Kidney epithelial cell (primary cell): ENCODE measurements at regions not wholly inside any gene's neighbourhood (a gene's known extent, or its start where the extent isn't known, plus 50 kb on each side); places are given as distances from the start of the nearest gene placed in this dataset.

Experiments
- DNase-seq: peaks from one replicate; pipeline ENCODE4 v3.0.0-alpha.2; 2010; ENCODE audit warnings: low read depth
- H3K27me3 ChIP-seq: 2 replicates; pipeline ENCODE4 v1.6.0; 2011; ENCODE audit warnings: low read length; ENCODE audit not compliant: control insufficient read depth, insufficient read depth
- H3K36me3 ChIP-seq: 2 replicates; pipeline ENCODE4 v1.5.1; 2011; ENCODE audit warnings: low read length; ENCODE audit not compliant: control insufficient read depth, insufficient read depth
- H3K4me3 ChIP-seq: 2 replicates; pipeline ENCODE4 v1.5.1; 2011; ENCODE audit warnings: low read depth, mild to moderate bottlenecking, control low read depth, low read length
- CTCF ChIP-seq: IDR thresholded peaks from 2 replicates; pipeline ENCODE4 v1.5.1; 2011; ENCODE audit warnings: mild to moderate bottlenecking, moderate library complexity, low read length, control low read depth, inconsistent platforms; ENCODE audit not compliant: insufficient read depth, poor library complexity, severe bottlenecking

- no peak for TF ChIP-seq CTCF
- no peak for DNase-seq
- Histone ChIP-seq H3K27me3 (no peaks in the 10 kb centered on the region), H3K36me3 (no peaks in the 10 kb centered on the region), H3K4me3 (no peak overlapping the region)
Observed at GRCh38 chr14:34030864-34031263, 80.0 kb upstream of the EGLN3 start.

GRCh38 chr14:34029921-34030334 lies 79.1 kb upstream of the EGLN3 start:
- H3K27me3 ChIP-seq = no peaks in the 10 kb centered on the region
- H3K36me3 ChIP-seq = no peaks in the 10 kb centered on the region
- no peak for TF ChIP-seq CTCF
- H3K4me3 ChIP-seq = no peak overlapping the region
- DNase-seq = no peak

GRCh38 chr14:34027990-34028495 lies 77.2 kb upstream of the EGLN3 start:
- Histone ChIP-seq H3K4me3 (no peak overlapping the region), H3K27me3 (no peaks in the 10 kb centered on the region), H3K36me3 (no peaks in the 10 kb centered on the region)
- no peak for TF ChIP-seq CTCF
- no peak for DNase-seq

- no peak for DNase-seq
- Histone ChIP-seq H3K36me3 (no peaks in the 10 kb centered on the region), H3K27me3 (no peaks in the 10 kb centered on the region), H3K4me3 (no peak overlapping the region)
- TF ChIP-seq CTCF = no peak
Observed at GRCh38 chr14:34027130-34027989, 76.5 kb upstream of the EGLN3 start.

DNA sequence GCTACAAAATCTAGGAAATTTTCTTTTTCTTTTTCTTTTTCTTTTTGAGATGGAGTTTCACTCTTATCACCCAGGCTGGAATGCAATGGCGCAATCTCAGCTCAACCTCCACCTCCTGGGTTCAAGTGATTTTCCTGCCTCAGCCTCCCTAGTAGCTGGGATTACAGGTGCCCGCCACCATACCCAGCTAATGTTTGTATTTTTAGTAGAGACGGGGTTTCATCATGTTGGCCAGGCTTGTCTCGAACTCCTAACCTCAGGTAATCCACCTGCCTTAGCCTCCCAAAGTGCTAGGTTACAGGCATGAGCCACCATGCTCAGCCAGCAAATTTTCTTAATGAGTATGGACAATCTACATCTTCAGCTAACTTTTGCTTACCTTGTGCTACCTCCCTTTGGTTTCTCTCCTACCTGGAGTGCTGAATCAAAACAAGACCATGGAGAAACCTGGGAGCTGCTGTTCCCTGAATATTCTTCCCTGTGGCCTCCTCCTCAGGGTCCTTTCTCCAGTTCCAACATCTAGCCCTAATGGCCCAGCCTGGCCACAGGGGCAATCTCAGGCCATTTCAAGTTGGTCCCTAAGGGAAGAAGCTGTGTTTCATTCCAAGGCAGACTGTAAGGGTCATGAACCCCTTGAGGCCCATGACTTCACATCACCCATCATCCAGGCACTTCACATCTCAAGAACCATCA lies 74.6 kb upstream of the EGLN3 start:
- H3K36me3 ChIP-seq = no peaks in the 10 kb centered on the region
- no peaks in the 10 kb centered on the region for H3K27me3 ChIP-seq
- no peak for TF ChIP-seq CTCF
- H3K4me3 ChIP-seq = no peak overlapping the region
- no peak for DNase-seq
